Chondrocyte (in vitro differentiated cells): ENCODE measurements at regions not wholly inside any gene's neighbourhood (a gene's known extent, or its start where the extent isn't known, plus 50 kb on each side); places are given as distances from the start of the nearest gene placed in this dataset.

ENCODE experiments used
- DNase-seq: peaks from one replicate; pipeline ENCODE4 v3.0.0; 2021; ENCODE audit warnings: mixed read lengths, low spot score
- H3K27ac Mint-ChIP-seq: one replicate; pipeline ENCODE4 v1.8.0; 2021; ENCODE audit warnings: mild to moderate bottlenecking, moderate library complexity, mixed read lengths; ENCODE audit not compliant: unreplicated experiment
- H3K27me3 Mint-ChIP-seq: 2 replicates; pipeline ENCODE4 v1.8.0; 2021; ENCODE audit warnings: low read depth, mixed read lengths
- H3K36me3 Mint-ChIP-seq: 2 replicates; pipeline ENCODE4 v1.8.0; 2021; ENCODE audit warnings: low read depth, mixed read lengths
- H3K4me1 Mint-ChIP-seq: 2 replicates; pipeline ENCODE4 v1.8.0; 2021; ENCODE audit warnings: low read depth, mild to moderate bottlenecking, mixed read lengths
- H3K4me3 Mint-ChIP-seq: one replicate; pipeline ENCODE4 v1.8.0; 2021; ENCODE audit warnings: mild to moderate bottlenecking, moderate library complexity, mixed read lengths; ENCODE audit not compliant: unreplicated experiment
- H3K9me3 Mint-ChIP-seq: 2 replicates; pipeline ENCODE4 v1.8.0; 2021; ENCODE audit warnings: low read depth, mixed read lengths
- TF ChIP-seq, protein P1 (sequence below): fragments of 200-600 bp; sonication (generic); IDR thresholded peaks from 2 replicates; pipeline ENCODE4 v1.5.0; 2021; ENCODE audit warnings: antibody characterized with exemption, mild to moderate bottlenecking, moderate library complexity

DNA sequence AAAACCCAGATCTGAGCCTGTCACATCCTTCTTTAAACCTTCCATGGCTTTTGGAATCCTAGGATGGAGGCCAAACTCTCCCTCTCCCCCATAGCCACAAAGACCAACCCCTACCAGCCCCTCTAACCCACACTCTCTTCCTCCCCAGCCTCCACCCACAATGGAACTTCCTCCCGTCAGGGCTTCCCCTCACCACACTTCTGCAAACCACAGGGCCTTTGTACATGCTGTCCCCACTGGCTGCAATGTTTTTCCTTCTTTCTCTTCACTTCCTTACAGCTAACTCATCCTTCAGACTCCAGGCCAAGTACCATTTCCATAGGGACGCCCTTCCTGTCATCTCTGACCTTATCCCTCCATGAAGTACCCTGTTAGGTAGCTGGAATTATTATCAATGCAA is 393.5 kb downstream of the MN1 start:
- H3K9me3 Mint-ChIP-seq = peaks cover under 1% of the 10 kb centered on the region
- H3K36me3 Mint-ChIP-seq = no peaks in the 10 kb centered on the region
- no peak overlapping the region for H3K27ac Mint-ChIP-seq
- peaks cover 16% of the 10 kb centered on the region for H3K4me1 Mint-ChIP-seq
- no peaks in the 10 kb centered on the region for H3K27me3 Mint-ChIP-seq
- DNase-seq = no peak
- no peak overlapping the region for H3K4me3 Mint-ChIP-seq
- TF ChIP-seq, protein P1, sequence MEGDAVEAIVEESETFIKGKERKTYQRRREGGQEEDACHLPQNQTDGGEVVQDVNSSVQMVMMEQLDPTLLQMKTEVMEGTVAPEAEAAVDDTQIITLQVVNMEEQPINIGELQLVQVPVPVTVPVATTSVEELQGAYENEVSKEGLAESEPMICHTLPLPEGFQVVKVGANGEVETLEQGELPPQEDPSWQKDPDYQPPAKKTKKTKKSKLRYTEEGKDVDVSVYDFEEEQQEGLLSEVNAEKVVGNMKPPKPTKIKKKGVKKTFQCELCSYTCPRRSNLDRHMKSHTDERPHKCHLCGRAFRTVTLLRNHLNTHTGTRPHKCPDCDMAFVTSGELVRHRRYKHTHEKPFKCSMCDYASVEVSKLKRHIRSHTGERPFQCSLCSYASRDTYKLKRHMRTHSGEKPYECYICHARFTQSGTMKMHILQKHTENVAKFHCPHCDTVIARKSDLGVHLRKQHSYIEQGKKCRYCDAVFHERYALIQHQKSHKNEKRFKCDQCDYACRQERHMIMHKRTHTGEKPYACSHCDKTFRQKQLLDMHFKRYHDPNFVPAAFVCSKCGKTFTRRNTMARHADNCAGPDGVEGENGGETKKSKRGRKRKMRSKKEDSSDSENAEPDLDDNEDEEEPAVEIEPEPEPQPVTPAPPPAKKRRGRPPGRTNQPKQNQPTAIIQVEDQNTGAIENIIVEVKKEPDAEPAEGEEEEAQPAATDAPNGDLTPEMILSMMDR = no peak

DNA sequence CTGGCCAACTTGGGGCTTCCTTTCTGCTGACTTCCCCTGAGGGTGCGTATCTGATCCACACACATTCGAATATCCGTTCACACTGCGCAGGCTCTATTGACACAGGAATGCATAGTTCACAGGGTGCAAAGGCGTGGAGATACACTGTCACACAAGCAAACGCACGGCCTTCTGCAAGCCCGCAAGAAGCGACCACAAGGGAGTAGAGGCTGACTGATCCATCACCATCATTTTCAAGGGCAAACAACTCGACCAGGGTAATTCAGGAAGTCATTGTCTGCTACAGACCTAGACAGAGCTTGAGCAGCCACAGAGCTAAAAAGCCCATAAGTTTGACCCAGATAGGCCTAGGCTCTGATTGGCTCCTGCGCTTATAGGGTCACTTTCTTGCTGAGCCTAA is 392.3 kb downstream of the MN1 start:
- no peaks in the 10 kb centered on the region for H3K9me3 Mint-ChIP-seq
- no peaks in the 10 kb centered on the region for H3K36me3 Mint-ChIP-seq
- no peaks in the 10 kb centered on the region for H3K27me3 Mint-ChIP-seq
- no peak for DNase-seq
- TF ChIP-seq, protein P1 = no peak
- no peak overlapping the region for H3K4me3 Mint-ChIP-seq
- peaks cover 20% of the 10 kb centered on the region for H3K4me1 Mint-ChIP-seq
- H3K27ac Mint-ChIP-seq = no peak overlapping the region

DNA sequence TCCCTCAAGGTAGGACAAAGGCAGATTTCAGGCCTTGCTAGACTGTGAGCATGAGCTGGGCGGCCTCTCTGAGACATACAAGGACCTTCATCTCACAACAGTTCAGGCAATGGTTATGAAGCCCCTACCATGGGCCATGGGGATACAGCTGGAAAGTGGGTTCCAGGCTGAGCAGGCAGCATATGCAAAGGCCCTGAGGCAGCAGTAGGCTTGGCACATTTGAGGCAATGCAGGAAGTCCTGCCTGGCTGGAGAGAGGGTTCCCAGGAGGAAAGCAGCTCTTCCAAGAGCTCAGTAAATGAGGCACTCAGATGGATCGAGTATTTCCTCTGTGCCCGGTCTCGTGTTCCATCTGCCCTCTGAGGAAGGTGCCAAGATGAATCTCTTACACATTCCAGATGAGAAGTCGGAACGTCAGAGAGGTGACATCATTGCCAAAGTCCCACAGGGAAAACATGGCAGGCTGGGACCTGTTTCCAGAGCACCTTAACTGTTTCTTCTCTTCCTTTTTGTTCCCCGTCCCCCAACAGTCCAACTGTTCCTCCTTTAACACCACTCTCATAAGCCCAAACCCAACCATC is 388.6 kb downstream of the MN1 start:
- Mint-ChIP-seq H3K9me3 (no peaks in the 10 kb centered on the region), H3K27ac (no peak overlapping the region), H3K4me3 (no peak overlapping the region), H3K27me3 (no peaks in the 10 kb centered on the region), H3K4me1 (peaks cover 33% of the 10 kb centered on the region), H3K36me3 (no peaks in the 10 kb centered on the region)
- no peak for DNase-seq
- TF ChIP-seq, protein P1 = no peak

DNA sequence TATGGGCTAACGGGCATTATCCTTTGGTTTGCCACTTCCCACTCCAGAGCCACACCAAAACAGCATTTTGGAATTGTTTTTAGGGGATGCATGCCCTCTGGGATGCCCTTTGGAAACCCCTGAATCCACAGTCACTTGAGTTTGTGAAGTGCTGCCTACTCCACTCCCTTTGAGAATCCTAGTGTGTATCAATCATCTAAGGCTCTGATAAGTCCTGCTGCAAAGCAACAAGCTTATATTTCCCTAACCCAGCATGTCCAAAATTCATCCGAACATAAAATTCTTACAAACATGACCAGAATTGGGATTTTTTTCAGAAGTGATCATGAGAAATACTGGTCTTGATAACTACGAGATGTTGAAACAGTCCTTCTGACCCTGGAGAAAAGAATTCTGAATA is 387.9 kb downstream of the MN1 start:
- Mint-ChIP-seq H3K9me3 (no peaks in the 10 kb centered on the region), H3K4me3 (no peak overlapping the region), H3K27me3 (no peaks in the 10 kb centered on the region), H3K4me1 (peaks cover 40% of the 10 kb centered on the region), H3K27ac (no peak overlapping the region), H3K36me3 (no peaks in the 10 kb centered on the region)
- no peak for DNase-seq
- TF ChIP-seq, protein P1 = no peak

DNA sequence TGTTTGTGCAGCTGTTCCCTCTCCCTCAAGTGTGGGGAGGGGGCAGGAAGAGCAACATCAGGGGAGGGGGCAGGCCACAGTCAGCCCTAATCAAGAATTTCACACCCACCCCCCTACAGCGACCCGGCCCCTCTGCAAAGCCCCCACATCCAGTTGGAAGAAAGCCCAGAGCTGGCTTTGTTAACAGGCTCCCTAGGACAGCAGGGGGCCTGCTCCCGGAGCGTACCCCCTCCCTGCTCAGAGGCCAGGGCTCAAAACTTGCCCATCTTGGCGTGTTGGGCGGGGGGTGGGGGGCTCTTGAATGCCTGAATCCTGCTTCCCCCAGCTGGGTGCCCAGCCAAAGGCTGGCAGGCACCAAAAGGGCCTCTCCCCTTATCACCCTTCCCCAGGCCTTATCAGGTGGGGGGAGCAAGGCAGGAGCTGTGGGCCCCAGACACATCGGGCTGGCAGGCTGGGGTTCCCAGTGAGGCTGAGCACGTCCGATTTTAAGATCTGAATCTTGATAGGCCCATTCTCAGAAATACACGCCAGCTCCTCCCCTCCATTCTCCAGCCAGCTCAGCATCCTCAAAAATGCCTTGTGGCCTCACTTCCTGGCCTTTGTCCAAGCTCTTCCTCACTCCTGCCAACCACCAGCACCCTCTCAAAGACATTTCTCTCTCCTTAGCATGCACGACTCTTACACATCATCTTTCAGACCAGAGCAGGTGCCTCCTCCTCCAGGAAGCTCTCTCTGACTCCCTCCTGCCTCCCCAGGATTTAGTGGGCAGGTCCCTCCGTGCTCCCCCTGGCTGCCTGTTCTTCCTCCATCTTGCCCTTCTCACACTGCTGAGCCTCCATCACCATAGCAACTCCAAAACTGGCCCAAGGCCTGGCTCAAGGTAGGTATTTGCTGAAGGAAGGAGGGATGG is 384.8 kb downstream of the MN1 start:
- H3K27ac Mint-ChIP-seq = peak overlapping the region; percentile 78
- peaks cover 68% of the 10 kb centered on the region for H3K4me1 Mint-ChIP-seq
- TF ChIP-seq, protein P1 = peak; percentile 50
- DNase-seq = no peak
- no peaks in the 10 kb centered on the region for H3K27me3 Mint-ChIP-seq
- no peaks in the 10 kb centered on the region for H3K36me3 Mint-ChIP-seq
- no peaks in the 10 kb centered on the region for H3K9me3 Mint-ChIP-seq
- peak overlapping the region; percentile 4 for H3K4me3 Mint-ChIP-seq
